B cell (primary cell): ENCODE measurements at regions not wholly inside any gene's neighbourhood (a gene's known extent, or its start where the extent isn't known, plus 50 kb on each side); places are given as distances from the start of the nearest gene placed in this dataset.

Source experiments
- CTCF ChIP-seq: fragments of 200-600 bp; IDR thresholded peaks from one replicate; pipeline ENCODE4 v1.8.0; 2022; ENCODE audit warnings: antibody characterized with exemption, mild to moderate bottlenecking
- EZH2 ChIP-seq: IDR thresholded peaks from 2 replicates; pipeline ENCODE4 v1.6.1; 2012; ENCODE audit warnings: borderline replicate concordance, low read depth, mild to moderate bottlenecking, moderate library complexity, low read length; ENCODE audit not compliant: insufficient read depth, poor library complexity, severe bottlenecking

DNA sequence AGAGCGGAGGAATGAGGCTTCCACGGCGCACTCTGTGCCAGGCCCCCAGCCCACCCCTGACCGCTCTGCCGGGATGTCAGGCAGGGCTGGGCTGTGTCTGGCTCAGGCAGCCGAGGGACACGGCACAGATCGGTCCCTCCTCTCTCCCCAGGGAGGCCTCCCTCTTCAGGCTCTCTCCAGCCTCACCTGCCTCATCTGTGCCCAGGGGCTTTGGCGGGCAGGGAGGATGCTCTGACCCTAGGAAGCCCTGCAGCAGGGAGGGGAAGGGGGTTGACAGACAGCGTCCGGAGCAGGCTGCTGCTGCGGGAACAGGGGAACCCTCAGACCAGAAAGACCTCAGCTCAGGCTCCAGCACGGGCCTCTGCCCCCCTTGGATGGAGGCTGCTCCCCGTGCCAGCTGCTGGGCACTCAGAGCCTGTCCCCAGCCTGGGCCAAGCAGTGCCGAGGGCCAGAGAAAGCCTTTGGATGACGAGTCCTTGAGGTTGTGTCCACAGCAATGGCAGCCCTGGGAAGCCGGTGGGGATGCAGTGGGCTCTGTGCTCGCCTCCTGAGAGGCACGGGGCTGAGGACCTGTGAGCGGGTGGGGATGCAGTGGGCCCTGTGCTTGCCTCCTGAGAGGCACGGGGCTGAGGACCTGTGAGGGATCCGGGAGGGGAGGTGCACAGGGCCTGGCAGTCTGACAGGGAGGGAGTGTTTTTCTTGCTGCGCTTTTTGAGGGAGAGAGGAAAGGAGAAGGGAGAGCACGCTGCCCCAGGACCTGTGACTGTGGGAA, 66.9 kb downstream of the FOXL3 start:
- TF ChIP-seq EZH2 (no peak), CTCF (no peak)
